Right cardiac atrium (tissue), 5 donors: ENCODE measurements at regions not wholly inside any gene's neighbourhood (a gene's known extent, or its start where the extent isn't known, plus 50 kb on each side); places are given as distances from the start of the nearest gene placed in this dataset.

Experiments
- ATAC-seq, 2 donors: fragments of 200-7000 bp; cut with Tn5 transposase; one replicate each; pipeline versions ENCODE4 v1.8.0 to v1.9.1; 2020; ENCODE audit warnings: moderate library complexity in 2 of 2, mild to moderate bottlenecking in 1 of 2
- DNase-seq, 3 donors: peaks; one replicate each; pipeline ENCODE4 v3.0.0-alpha.2; 2020
- H3K27ac ChIP-seq: one replicate; pipeline ENCODE4 v1.5.1; 2013; ENCODE audit warnings: mild to moderate bottlenecking, low read length, control low read depth, moderate library complexity
- H3K27me3 ChIP-seq: one replicate; pipeline ENCODE4 v1.6.1; 2013; ENCODE audit not compliant: control insufficient read depth, insufficient read depth
- H3K4me1 ChIP-seq: one replicate; pipeline ENCODE4 v1.6.1; 2013; ENCODE audit warnings: low read length; ENCODE audit not compliant: control insufficient read depth, insufficient read depth
- H3K4me3 ChIP-seq: one replicate; pipeline ENCODE4 v1.5.1; 2013; ENCODE audit warnings: low read length, control low read depth
- H3K9me3 ChIP-seq: one replicate; pipeline ENCODE4 v1.6.1; 2013; ENCODE audit warnings: low read length; ENCODE audit not compliant: control insufficient read depth
- WGBS: extraction: QIAGEN DNeasy Blood & Tissue Kit; methylation state at CpG from one replicate; pipeline ENCODE4 v1.1.7; 2013; 5-methylcytosine and 5-hydroxymethylcytosine counted together
- intact Hi-C, 4 donors: fragments of 100-400 bp; cut with DNase I; formaldehyde crosslinking; loops; one replicate each; pipeline versions ENCODE4 v1.11.0 to v1.14.0; 2022 to 2023
- donor health status: healthy with polysubstance abuse.
- donor health status: DM: no; HTN: yes; CAD: no.
- donor health status: DM: no; HTN: no; CAD: no.
- donor health status: DM: no; HTN: yes; CAD: no; lungs with severe emphysema.
- donor health status: DM: yes; HTN: yes; CAD: no.

- 88% methylated on average over 9 of the region's 9 CpGs for WGBS
- DNase-seq (no peak), ATAC-seq (no peak)
- H3K27ac ChIP-seq = no peak overlapping the region
- H3K4me1 ChIP-seq = no peaks in the 10 kb centered on the region
- H3K27me3 ChIP-seq = no peaks in the 10 kb centered on the region
- no peaks in the 10 kb centered on the region for H3K9me3 ChIP-seq
- H3K4me3 ChIP-seq = no peak overlapping the region
- intact Hi-C loops = no loop called here
Observed at GRCh38 chr15:69814932-69815331, 282.8 kb downstream of the TLE3 start.

- H3K27me3 ChIP-seq = no peaks in the 10 kb centered on the region
Observed at GRCh38 chr15:69815793-69816192, 281.9 kb downstream of the TLE3 start.

GRCh38 chr15:69816522-69816921 lies 281.2 kb downstream of the TLE3 start:
- DNase-seq = no peak
- Histone ChIP-seq H3K27ac (no peak overlapping the region), H3K4me3 (no peak overlapping the region), H3K9me3 (no peaks in the 10 kb centered on the region), H3K4me1 (no peaks in the 10 kb centered on the region), H3K27me3 (no peaks in the 10 kb centered on the region)
- WGBS = 61% methylated on average over 2 of the region's 2 CpGs
- ATAC-seq = no peak
- intact Hi-C loops = no loop called here

More at GRCh38 chr15:69815793-69816192, 281.9 kb downstream of the TLE3 start:
- Histone ChIP-seq H3K4me3 (no peak overlapping the region), H3K9me3 (no peaks in the 10 kb centered on the region), H3K27ac (no peak overlapping the region), H3K4me1 (no peaks in the 10 kb centered on the region)
- ATAC-seq (no peak), DNase-seq (no peak)
- intact Hi-C loops = no loop called here
- WGBS = 84% methylated on average over 2 of the region's 2 CpGs

GRCh38 chr15:69818529-69818928 lies 279.2 kb downstream of the TLE3 start:
- intact Hi-C loops = no loop called here
- H3K9me3 ChIP-seq = no peaks in the 10 kb centered on the region
- WGBS = 84% methylated on average over 8 of the region's 8 CpGs
- H3K27ac ChIP-seq = no peak overlapping the region
- ATAC-seq = no peak
- no peaks in the 10 kb centered on the region for H3K27me3 ChIP-seq
- no peaks in the 10 kb centered on the region for H3K4me1 ChIP-seq
- no peak overlapping the region for H3K4me3 ChIP-seq
- DNase-seq = no peak

- H3K4me3 ChIP-seq = no peak overlapping the region
- H3K4me1 ChIP-seq = no peaks in the 10 kb centered on the region
- DNase-seq = no peak
- intact Hi-C loops = no loop called here
- ATAC-seq = no peak
- no peak overlapping the region for H3K27ac ChIP-seq
- 91% methylated on average over 3 of the region's 3 CpGs for WGBS
- no peaks in the 10 kb centered on the region for H3K9me3 ChIP-seq
- no peaks in the 10 kb centered on the region for H3K27me3 ChIP-seq
Observed at GRCh38 chr15:69819371-69819770, 278.3 kb downstream of the TLE3 start.

GRCh38 chr15:69820819-69821218 lies 276.9 kb downstream of the TLE3 start:
- ATAC-seq (no peak), DNase-seq (no peak)
- intact Hi-C loops = no loop called here
- Histone ChIP-seq H3K27me3 (no peaks in the 10 kb centered on the region), H3K4me3 (no peak overlapping the region), H3K9me3 (no peaks in the 10 kb centered on the region), H3K27ac (no peak overlapping the region), H3K4me1 (no peaks in the 10 kb centered on the region)
- WGBS = 57% methylated on average over 7 of the region's 7 CpGs

GRCh38 chr15:69823223-69823907 lies 274.4 kb downstream of the TLE3 start:
- H3K27me3 ChIP-seq = no peaks in the 10 kb centered on the region
- 70% methylated on average over 8 of the region's 8 CpGs for WGBS
- H3K4me3 ChIP-seq = no peak overlapping the region
- DNase-seq = no peak
- ATAC-seq = no peak
- H3K9me3 ChIP-seq = no peaks in the 10 kb centered on the region
- H3K27ac ChIP-seq = no peak overlapping the region
- no peaks in the 10 kb centered on the region for H3K4me1 ChIP-seq
- intact Hi-C loops = no loop called here

GRCh38 chr15:69824075-69824876 lies 273.4 kb downstream of the TLE3 start:
- no peak for DNase-seq
- intact Hi-C loops = no loop called here
- Histone ChIP-seq H3K27ac (no peak overlapping the region), H3K4me1 (no peaks in the 10 kb centered on the region), H3K9me3 (no peaks in the 10 kb centered on the region), H3K27me3 (no peaks in the 10 kb centered on the region), H3K4me3 (no peak overlapping the region)
- ATAC-seq = no peak
- 73% methylated on average over 9 of the region's 9 CpGs for WGBS

GRCh38 chr15:69824877-69825406 lies 272.8 kb downstream of the TLE3 start:
- H3K9me3 ChIP-seq = no peaks in the 10 kb centered on the region
- no peak overlapping the region for H3K4me3 ChIP-seq
- WGBS = 97% methylated on average over 2 of the region's 2 CpGs
- intact Hi-C loops = no loop called here
- no peaks in the 10 kb centered on the region for H3K27me3 ChIP-seq
- no peak overlapping the region for H3K27ac ChIP-seq
- ATAC-seq (no peak), DNase-seq (no peak)
- H3K4me1 ChIP-seq = no peaks in the 10 kb centered on the region

GRCh38 chr15:69825941-69826818 lies 271.5 kb downstream of the TLE3 start:
- Histone ChIP-seq H3K4me1 (no peaks in the 10 kb centered on the region), H3K27me3 (no peaks in the 10 kb centered on the region), H3K27ac (no peak overlapping the region), H3K9me3 (no peaks in the 10 kb centered on the region), H3K4me3 (no peak overlapping the region)
- 75% methylated on average over 17 of the region's 17 CpGs for WGBS
- intact Hi-C loops = no loop called here
- DNase-seq (no peak), ATAC-seq (no peak)

- Histone ChIP-seq H3K27me3 (no peaks in the 10 kb centered on the region), H3K9me3 (no peaks in the 10 kb centered on the region), H3K27ac (no peak overlapping the region), H3K4me3 (no peak overlapping the region), H3K4me1 (no peaks in the 10 kb centered on the region)
- DNase-seq = no peak
- ATAC-seq = no peak
- intact Hi-C loops = no loop called here
- WGBS = 79% methylated on average over 3 of the region's 3 CpGs
Observed at GRCh38 chr15:69826819-69827175, 270.9 kb downstream of the TLE3 start.
